Activated B cell treated with CpG ODN at 0.5 μM for 24 hours (primary cell): ENCODE measurements at regions not wholly inside any gene's neighbourhood (a gene's known extent, or its start where the extent isn't known, plus 50 kb on each side); places are given as distances from the start of the nearest gene placed in this dataset.

Experiments used
- ATAC-seq: fragments of 200-7000 bp; cut with Tn5 transposase; one replicate; pipeline ENCODE4 v1.10.0; 2021; ENCODE audit warnings: low read depth, mild to moderate bottlenecking, moderate library complexity
- CTCF ChIA-PET: fragments of 350-600 bp; sonication (Branson Sonifier 250); formaldehyde crosslinking; loops from one replicate; lab custom pipeline; 2021; ENCODE audit warnings: antibody characterized with exemption; lab: Charles Lee
- POLR2A ChIA-PET: fragments of 350-600 bp; sonication (Branson Sonifier 250); formaldehyde crosslinking; loops from one replicate; lab custom pipeline; 2021; ENCODE audit warnings: antibody characterized with exemption; lab: Charles Lee
- DNase-seq: peaks from one replicate; pipeline ENCODE4 v3.0.0; 2022
- H3K27ac Mint-ChIP-seq: one replicate; pipeline ENCODE4 v1.8.0; 2020; ENCODE audit warnings: mixed read lengths
- H3K27me3 Mint-ChIP-seq: one replicate; pipeline ENCODE4 v1.8.0; 2021; ENCODE audit warnings: mixed read lengths
- H3K36me3 Mint-ChIP-seq: one replicate; pipeline ENCODE4 v1.8.0; 2021; ENCODE audit warnings: low read depth, mixed read lengths
- H3K4me1 Mint-ChIP-seq: one replicate; pipeline ENCODE4 v1.8.0; 2021; ENCODE audit warnings: mixed read lengths
- H3K4me3 Mint-ChIP-seq: one replicate; pipeline ENCODE4 v1.8.0; 2020; ENCODE audit warnings: mild to moderate bottlenecking, mixed read lengths
- H3K9me3 Mint-ChIP-seq: one replicate; pipeline ENCODE4 v1.8.0; 2020; ENCODE audit warnings: mixed read lengths
- intact Hi-C: fragments of 100-400 bp; cut with micrococcal nuclease; formaldehyde crosslinking; loops from one replicate; pipeline ENCODE4 v1.15.1; 2024
- TF ChIP-seq, protein P1 (sequence below): fragments of 200-600 bp; IDR thresholded peaks from one replicate; pipeline ENCODE4 v1.8.0; 2022; ENCODE audit warnings: antibody characterized with exemption, mild to moderate bottlenecking

DNA sequence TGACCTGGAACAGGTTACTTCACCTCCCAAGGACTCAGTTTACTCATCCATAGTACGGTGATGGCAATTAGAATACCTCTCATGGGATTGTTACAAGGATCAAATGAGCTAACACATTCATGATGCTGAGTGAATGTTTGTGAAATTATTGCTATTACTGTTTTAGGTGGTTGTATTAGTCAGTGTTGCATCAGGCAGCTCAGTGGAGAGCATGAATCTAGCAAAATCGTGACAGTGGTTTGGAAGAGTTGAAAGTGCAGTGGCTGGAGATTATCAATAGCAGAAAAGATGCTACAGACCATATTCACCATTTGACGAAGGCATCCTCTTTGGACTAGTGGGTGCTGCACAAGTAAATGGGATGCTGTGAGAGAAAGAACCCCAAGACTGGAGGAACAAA, 50.4 kb upstream of the CTNNBL1 start:
- POLR2A ChIA-PET = no interaction called here
- CTCF ChIA-PET = no interaction called here
- ATAC-seq = no peak

DNA sequence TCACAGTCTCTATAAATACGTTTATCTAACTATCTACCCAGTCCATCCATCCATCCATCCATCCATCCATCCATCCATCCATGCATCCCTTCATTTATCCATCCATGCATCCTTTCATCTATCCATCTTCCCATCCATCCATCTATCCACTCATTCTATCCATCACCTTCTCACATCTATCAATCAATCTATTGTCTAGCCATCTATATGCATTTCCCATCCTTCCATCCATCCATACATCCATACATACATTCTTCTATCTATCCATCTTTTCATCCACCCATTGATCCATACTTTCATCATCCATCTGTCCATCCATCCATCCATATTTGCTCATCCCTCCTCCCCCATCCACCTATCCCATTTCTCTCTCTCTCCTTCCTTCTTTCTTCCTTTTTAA, 51.6 kb upstream of the CTNNBL1 start:
- TF ChIP-seq, protein P1, sequence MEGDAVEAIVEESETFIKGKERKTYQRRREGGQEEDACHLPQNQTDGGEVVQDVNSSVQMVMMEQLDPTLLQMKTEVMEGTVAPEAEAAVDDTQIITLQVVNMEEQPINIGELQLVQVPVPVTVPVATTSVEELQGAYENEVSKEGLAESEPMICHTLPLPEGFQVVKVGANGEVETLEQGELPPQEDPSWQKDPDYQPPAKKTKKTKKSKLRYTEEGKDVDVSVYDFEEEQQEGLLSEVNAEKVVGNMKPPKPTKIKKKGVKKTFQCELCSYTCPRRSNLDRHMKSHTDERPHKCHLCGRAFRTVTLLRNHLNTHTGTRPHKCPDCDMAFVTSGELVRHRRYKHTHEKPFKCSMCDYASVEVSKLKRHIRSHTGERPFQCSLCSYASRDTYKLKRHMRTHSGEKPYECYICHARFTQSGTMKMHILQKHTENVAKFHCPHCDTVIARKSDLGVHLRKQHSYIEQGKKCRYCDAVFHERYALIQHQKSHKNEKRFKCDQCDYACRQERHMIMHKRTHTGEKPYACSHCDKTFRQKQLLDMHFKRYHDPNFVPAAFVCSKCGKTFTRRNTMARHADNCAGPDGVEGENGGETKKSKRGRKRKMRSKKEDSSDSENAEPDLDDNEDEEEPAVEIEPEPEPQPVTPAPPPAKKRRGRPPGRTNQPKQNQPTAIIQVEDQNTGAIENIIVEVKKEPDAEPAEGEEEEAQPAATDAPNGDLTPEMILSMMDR = no peak
- no peaks in the 10 kb centered on the region for H3K36me3 Mint-ChIP-seq
- no peaks in the 10 kb centered on the region for H3K9me3 Mint-ChIP-seq
- ATAC-seq (no peak), DNase-seq (no peak)
- H3K27ac Mint-ChIP-seq = no peak overlapping the region
- H3K27me3 Mint-ChIP-seq = peaks cover 45% of the 10 kb centered on the region
- ChIA-PET POLR2A (no interaction called here), CTCF (no interaction called here)
- H3K4me1 Mint-ChIP-seq = no peaks in the 10 kb centered on the region
- intact Hi-C loops = no loop called here
- H3K4me3 Mint-ChIP-seq = no peak overlapping the region

More for the DNA sequence above, 50.4 kb upstream of the CTNNBL1 start:
- Mint-ChIP-seq H3K27ac (no peak overlapping the region), H3K4me1 (no peaks in the 10 kb centered on the region), H3K4me3 (no peak overlapping the region), H3K27me3 (peaks cover 45% of the 10 kb centered on the region), H3K36me3 (no peaks in the 10 kb centered on the region), H3K9me3 (no peaks in the 10 kb centered on the region)
- TF ChIP-seq, protein P1 = no peak
- no peak for DNase-seq
- intact Hi-C loops = no loop called here

DNA sequence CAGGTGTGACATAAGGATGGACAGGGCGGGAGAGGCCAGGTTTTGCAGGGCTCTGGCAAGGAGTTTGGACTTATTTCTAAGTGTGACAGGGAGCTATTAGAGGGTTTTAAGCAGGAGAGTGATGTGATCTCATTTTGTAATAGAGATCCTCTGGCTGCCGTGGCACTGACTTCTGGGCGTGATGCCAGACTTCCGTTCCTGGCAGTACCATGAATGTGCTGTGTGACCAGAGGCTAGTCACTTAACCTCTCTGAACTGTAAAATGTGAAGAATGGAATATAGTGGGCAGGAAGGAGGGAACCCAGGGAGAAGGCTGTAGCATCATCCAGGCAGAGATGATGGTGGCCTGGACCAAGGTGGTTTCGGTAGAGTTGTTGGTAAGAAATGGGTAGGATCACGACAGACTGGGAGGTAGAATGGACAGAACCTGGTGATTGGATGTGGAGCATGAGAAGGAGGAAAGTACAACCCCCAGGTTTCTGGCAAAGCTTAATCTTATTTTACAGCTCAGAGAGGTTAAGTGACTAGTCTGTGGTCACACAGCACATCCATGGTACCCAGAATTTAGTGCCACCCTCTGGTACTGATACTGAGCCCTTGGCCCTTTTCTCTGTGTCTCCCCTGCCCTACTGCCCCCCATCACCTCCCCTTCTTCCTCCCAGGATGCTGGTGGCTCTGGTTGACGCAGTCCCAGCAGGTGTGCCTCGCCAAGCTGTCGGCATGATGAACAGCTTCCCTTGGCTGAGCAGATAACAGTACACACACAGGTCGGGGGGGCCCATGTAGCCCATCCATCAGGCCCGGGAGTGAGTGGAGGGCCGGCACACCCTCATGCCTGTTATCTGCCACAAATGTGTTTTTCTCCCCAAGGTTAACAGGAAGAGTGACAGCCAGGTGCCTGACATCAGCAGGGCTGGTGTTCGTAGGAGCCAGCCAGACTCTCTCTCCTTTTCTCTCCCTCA, 52.9 kb upstream of the CTNNBL1 start:
- peaks cover 43% of the 10 kb centered on the region for H3K27me3 Mint-ChIP-seq
- no peaks in the 10 kb centered on the region for H3K4me1 Mint-ChIP-seq
- intact Hi-C loops = no loop called here
- no peak overlapping the region for H3K27ac Mint-ChIP-seq
- no peaks in the 10 kb centered on the region for H3K36me3 Mint-ChIP-seq
- no peak for DNase-seq
- TF ChIP-seq, protein P1 = no peak
- CTCF ChIA-PET = interaction anchor here (1.0 kb wide), 1 partner anchor 16 kb away, joined by 3 read pairs; no protein-coding TSS in a partner anchor
- H3K4me3 Mint-ChIP-seq = no peak overlapping the region
- no peak for ATAC-seq
- H3K9me3 Mint-ChIP-seq = peaks cover under 1% of the 10 kb centered on the region
- POLR2A ChIA-PET = no interaction called here

DNA sequence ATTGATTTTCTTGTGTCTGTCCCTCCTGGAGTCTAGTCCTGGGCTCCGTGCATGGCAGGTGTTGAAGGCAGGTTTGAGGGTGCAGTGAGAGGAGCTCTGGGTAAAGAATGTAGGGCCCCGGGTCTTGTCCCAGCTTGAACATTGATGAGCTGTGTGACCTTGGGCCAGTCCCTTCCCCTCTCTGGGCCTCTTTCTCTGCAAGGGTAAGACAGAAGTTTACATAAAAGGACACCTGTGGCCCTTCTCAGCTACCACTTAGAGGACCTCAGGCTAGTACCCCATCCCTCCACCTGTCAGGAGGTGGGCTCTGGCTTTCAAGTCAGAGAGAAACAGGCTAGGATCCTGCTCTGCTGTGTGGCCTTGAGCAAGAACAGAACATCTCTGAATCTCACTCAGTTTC, 55.3 kb upstream of the CTNNBL1 start:
- CTCF ChIA-PET = no interaction called here
- Mint-ChIP-seq H3K36me3 (no peaks in the 10 kb centered on the region), H3K27me3 (peaks cover 45% of the 10 kb centered on the region)

DNA sequence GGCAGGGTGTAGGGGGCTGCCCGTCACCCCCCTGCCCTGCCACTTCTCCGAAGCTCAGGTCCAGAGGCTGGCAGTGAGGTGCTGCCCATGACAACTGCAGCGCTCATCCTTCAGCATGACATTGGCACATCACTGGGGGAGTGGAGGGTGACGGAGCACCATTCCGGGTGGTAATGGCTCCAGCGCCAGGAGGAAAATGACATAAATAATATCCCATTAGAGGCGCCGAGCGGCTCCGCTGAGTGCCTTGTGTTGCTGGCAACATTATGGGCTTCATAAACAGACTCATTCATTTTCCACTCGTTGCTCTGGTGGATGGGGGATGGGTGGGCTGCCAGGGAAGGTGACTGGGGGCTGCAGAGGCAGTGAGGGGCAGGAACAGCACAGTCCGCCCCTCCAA, 56.9 kb upstream of the CTNNBL1 start:
- ChIA-PET POLR2A (no interaction called here), CTCF (no interaction called here)
- TF ChIP-seq, protein P1 = no peak
- Mint-ChIP-seq H3K4me1 (no peaks in the 10 kb centered on the region), H3K36me3 (no peaks in the 10 kb centered on the region), H3K27me3 (peaks cover 48% of the 10 kb centered on the region), H3K9me3 (peaks cover 5% of the 10 kb centered on the region), H3K27ac (no peak overlapping the region), H3K4me3 (no peak overlapping the region)
- intact Hi-C loops = no loop called here
- ATAC-seq (no peak), DNase-seq (no peak)

More for the DNA sequence above, 55.3 kb upstream of the CTNNBL1 start:
- TF ChIP-seq, protein P1 = no peak
- POLR2A ChIA-PET = no interaction called here
- H3K27ac Mint-ChIP-seq = no peak overlapping the region
- intact Hi-C loops = no loop called here
- no peak for DNase-seq
- no peaks in the 10 kb centered on the region for H3K4me1 Mint-ChIP-seq
- H3K4me3 Mint-ChIP-seq = no peak overlapping the region
- no peak for ATAC-seq
- H3K9me3 Mint-ChIP-seq = peaks cover 5% of the 10 kb centered on the region
